ENCODE measurements at regions not wholly inside any gene's neighbourhood (a gene's known extent, or its start where the extent isn't known, plus 50 kb on each side); places are given as distances from the start of the nearest gene placed in this dataset.

- Histone ChIP-seq H3K4me3 (ENCODE audit: low read depth, low read length) (no peak overlapping the region), H3K36me3 (replicated peaks) (no peaks in the 10 kb centered on the region), H3K27ac (no peak overlapping the region), H3K27me3 (replicated peaks) (no peaks in the 10 kb centered on the region)
- in situ Hi-C loops (cut with HindIII; ENCODE audit: low pct_ligation_motif_present, low sequenced_read_pairs), result no loop called here
- DNase-seq, result no peak
- TF ChIP-seq, protein P1, sequence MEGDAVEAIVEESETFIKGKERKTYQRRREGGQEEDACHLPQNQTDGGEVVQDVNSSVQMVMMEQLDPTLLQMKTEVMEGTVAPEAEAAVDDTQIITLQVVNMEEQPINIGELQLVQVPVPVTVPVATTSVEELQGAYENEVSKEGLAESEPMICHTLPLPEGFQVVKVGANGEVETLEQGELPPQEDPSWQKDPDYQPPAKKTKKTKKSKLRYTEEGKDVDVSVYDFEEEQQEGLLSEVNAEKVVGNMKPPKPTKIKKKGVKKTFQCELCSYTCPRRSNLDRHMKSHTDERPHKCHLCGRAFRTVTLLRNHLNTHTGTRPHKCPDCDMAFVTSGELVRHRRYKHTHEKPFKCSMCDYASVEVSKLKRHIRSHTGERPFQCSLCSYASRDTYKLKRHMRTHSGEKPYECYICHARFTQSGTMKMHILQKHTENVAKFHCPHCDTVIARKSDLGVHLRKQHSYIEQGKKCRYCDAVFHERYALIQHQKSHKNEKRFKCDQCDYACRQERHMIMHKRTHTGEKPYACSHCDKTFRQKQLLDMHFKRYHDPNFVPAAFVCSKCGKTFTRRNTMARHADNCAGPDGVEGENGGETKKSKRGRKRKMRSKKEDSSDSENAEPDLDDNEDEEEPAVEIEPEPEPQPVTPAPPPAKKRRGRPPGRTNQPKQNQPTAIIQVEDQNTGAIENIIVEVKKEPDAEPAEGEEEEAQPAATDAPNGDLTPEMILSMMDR (IDR thresholded peaks at IDR 0.05; ENCODE audit: low read depth, low read length, missing control alignments), result no peak
These were observed 1778.8 kb upstream of the CDH6 start for GRCh38 chr5:29414681-29415080.

DNA sequence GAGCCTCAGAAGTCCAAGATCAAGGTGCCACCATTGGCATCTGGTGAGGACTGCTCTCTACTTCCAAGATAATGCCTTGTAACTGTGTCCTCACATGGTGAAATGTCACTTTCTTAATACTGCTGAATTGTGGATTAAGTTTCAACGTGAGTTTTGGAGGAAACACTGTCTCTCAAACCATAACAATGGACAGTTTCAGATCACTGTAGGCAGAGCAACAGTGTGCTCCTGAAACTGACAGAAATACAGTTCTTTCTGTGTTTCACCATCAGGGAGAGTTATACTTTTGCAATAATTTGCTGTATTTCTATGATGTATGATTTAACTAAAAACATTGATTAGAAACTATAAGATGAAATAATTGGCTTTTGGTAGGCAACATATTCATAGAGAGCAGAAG lies 1780.5 kb upstream of the CDH6 start:
- in situ Hi-C loops (cut with HindIII; ENCODE audit: low pct_ligation_motif_present, low sequenced_read_pairs), result no loop called here
- Histone ChIP-seq H3K27me3 (replicated peaks) (no peaks in the 10 kb centered on the region), H3K36me3 (replicated peaks) (no peaks in the 10 kb centered on the region), H3K27ac (no peak overlapping the region), H3K4me3 (ENCODE audit: low read depth, low read length) (no peak overlapping the region)
- TF ChIP-seq, protein P1 (IDR thresholded peaks at IDR 0.05; ENCODE audit: low read depth, low read length, missing control alignments), result no peak
- no peak for DNase-seq

- Histone ChIP-seq H3K36me3 (replicated peaks) (no peaks in the 10 kb centered on the region), H3K4me3 (ENCODE audit: low read depth, low read length) (no peak overlapping the region), H3K27ac (no peak overlapping the region), H3K27me3 (replicated peaks) (no peaks in the 10 kb centered on the region)
- TF ChIP-seq, protein P1 (IDR thresholded peaks at IDR 0.05; ENCODE audit: low read depth, low read length, missing control alignments), result no peak
- no peak for DNase-seq
- in situ Hi-C loops (cut with HindIII; ENCODE audit: low pct_ligation_motif_present, low sequenced_read_pairs), result no loop called here
These were observed 1791.2 kb upstream of the CDH6 start for GRCh38 chr5:29402270-29402669.

DNA sequence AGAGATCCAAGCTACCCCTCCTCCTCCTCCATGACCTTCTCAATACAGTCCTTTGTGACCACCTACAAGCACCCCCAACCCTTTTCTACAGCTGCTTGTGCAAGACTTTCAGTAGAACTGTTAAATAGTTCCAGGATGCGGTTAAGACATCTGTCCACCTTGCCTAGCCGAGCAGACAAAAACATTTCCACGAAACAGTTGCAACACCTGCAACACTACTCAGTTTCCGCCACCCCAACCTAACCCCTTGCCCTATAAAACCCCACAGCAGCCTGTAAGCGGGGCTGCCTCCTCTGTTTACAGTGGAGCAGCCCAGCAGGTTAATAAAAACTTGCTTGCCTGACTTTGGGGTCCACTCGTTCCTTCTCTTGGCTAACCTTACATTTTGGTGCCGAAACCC lies 1803.5 kb upstream of the CDH6 start:
- TF ChIP-seq, protein P1 (IDR thresholded peaks at IDR 0.05; ENCODE audit: low read depth, low read length, missing control alignments), result no peak
- in situ Hi-C loops (cut with HindIII; ENCODE audit: low pct_ligation_motif_present, low sequenced_read_pairs), result no loop called here
- H3K27me3 ChIP-seq (replicated peaks), result no peaks in the 10 kb centered on the region
- no peak for DNase-seq
- no peak overlapping the region for H3K4me3 ChIP-seq (ENCODE audit: low read depth, low read length)
- H3K36me3 ChIP-seq (replicated peaks), result no peaks in the 10 kb centered on the region
- H3K27ac ChIP-seq, result no peak overlapping the region

GRCh38 chr5:29387384-29387783 lies 1806.1 kb upstream of the CDH6 start:
- H3K27me3 ChIP-seq (replicated peaks), result no peaks in the 10 kb centered on the region
- no peaks in the 10 kb centered on the region for H3K36me3 ChIP-seq (replicated peaks)
- H3K4me3 ChIP-seq (ENCODE audit: low read depth, low read length), result no peak overlapping the region
- no peak for DNase-seq
- no peak overlapping the region for H3K27ac ChIP-seq
- in situ Hi-C loops (cut with HindIII; ENCODE audit: low pct_ligation_motif_present, low sequenced_read_pairs), result no loop called here
- TF ChIP-seq, protein P1 (IDR thresholded peaks at IDR 0.05; ENCODE audit: low read depth, low read length, missing control alignments), result no peak

- TF ChIP-seq, protein P1 (IDR thresholded peaks at IDR 0.05; ENCODE audit: low read depth, low read length, missing control alignments), result no peak
- Histone ChIP-seq H3K4me3 (ENCODE audit: low read depth, low read length) (no peak overlapping the region), H3K36me3 (replicated peaks) (no peaks in the 10 kb centered on the region), H3K27me3 (replicated peaks) (no peaks in the 10 kb centered on the region), H3K27ac (no peak overlapping the region)
- DNase-seq, result no peak
- in situ Hi-C loops (cut with HindIII; ENCODE audit: low pct_ligation_motif_present, low sequenced_read_pairs), result no loop called here
These were observed 1810.7 kb upstream of the CDH6 start for GRCh38 chr5:29382780-29383179.

Measured in brain microvascular endothelial cell (primary cell).